BLaER1 (cell line): ENCODE measurements at regions not wholly inside any gene's neighbourhood (a gene's known extent, or its start where the extent isn't known, plus 50 kb on each side); places are given as distances from the start of the nearest gene placed in this dataset.
A peak's percentile ranks its signal among the peaks of the same experiment; 100 is the strongest.

ENCODE experiments used
- H3K27ac ChIP-seq: shearing (Covaris generic); formaldehyde crosslinking; 2 replicates; pipeline ENCODE4 v1.8.1; 2022
- H3K27me3 ChIP-seq: shearing (Covaris generic); formaldehyde crosslinking; 2 replicates; pipeline ENCODE4 v1.8.1; 2022
- H3K36me3 ChIP-seq: shearing (Covaris generic); formaldehyde crosslinking; 2 replicates; pipeline ENCODE4 v1.8.1; 2022
- H3K4me1 ChIP-seq: shearing (Covaris generic); formaldehyde crosslinking; 2 replicates; pipeline ENCODE4 v1.8.1; 2022
- H3K4me2 ChIP-seq: shearing (Covaris generic); formaldehyde crosslinking; 2 replicates; pipeline ENCODE4 v1.8.1; 2022
- H3K4me3 ChIP-seq: shearing (Covaris generic); formaldehyde crosslinking; 2 replicates; pipeline ENCODE4 v1.8.1; 2022
- H3K9ac ChIP-seq: shearing (Covaris generic); formaldehyde crosslinking; 2 replicates; pipeline ENCODE4 v1.8.1; 2022
- H3K9me3 ChIP-seq: shearing (Covaris generic); formaldehyde crosslinking; 2 replicates; pipeline ENCODE4 v1.8.1; 2022
- H4K20me1 ChIP-seq: shearing (Covaris generic); formaldehyde crosslinking; 2 replicates; pipeline ENCODE4 v1.8.1; 2022
- Cebpa-rat ChIP-seq: shearing (Covaris generic); IDR thresholded peaks from 2 replicates; pipeline ENCODE4 v1.8.1; 2022

DNA sequence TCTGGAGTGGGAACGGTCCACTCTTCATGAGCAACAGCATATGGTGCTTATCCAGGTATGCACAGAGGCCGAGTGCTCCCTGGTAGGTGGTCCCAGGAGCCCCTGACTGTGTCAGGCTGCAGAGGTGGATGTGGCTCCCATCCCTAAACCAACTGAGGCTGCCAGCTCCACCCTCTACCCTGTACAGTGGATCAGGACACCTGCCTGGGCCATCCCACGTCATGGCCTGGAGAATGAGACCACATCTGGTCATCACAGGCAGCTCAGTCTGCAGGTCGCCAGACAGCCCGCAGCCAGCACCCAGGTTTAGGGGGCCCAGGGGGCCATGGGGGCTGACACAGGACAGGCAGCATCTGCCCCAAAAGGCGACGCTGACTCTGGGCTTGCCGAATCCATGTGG is 100.3 kb upstream of the TMEM18 start:
- no peak for TF ChIP-seq Cebpa-rat
- no peaks in the 10 kb centered on the region for H3K9me3 ChIP-seq
- H3K4me2 ChIP-seq: no peak overlapping the region

DNA sequence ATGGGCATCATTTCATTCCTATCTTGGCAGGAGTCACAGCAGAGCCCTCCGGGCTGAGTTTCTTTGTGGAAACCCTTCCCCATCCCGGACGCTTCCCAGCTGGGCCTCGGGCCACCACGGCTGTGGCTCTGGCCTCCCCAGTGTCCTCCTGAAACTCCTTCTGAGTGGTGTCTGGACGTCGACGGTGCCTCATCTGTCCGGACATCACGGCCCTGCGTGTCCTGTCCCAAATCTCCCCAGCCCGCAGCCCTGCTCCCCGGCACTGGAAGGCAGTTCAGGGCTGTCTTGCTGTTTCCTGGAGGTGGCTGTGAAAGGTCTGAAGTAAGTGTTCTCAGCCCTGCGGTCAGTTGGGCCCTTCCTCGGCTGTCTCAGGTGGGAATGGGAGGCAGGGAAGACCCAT is 99.8 kb upstream of the TMEM18 start:
- Histone ChIP-seq H4K20me1 (no peaks in the 10 kb centered on the region), H3K27ac (no peak overlapping the region), H3K4me3 (no peak overlapping the region), H3K9ac (no peak overlapping the region), H3K4me2 (no peak overlapping the region), H3K4me1 (no peaks in the 10 kb centered on the region), H3K27me3 (no peaks in the 10 kb centered on the region), H3K36me3 (no peaks in the 10 kb centered on the region), H3K9me3 (no peaks in the 10 kb centered on the region)
- TF ChIP-seq Cebpa-rat: no peak

More for the DNA sequence above, 100.3 kb upstream of the TMEM18 start:
- no peaks in the 10 kb centered on the region for H3K36me3 ChIP-seq
- no peak overlapping the region for H3K27ac ChIP-seq
- H3K4me3 ChIP-seq: no peak overlapping the region
- no peaks in the 10 kb centered on the region for H4K20me1 ChIP-seq
- H3K4me1 ChIP-seq: no peaks in the 10 kb centered on the region
- no peaks in the 10 kb centered on the region for H3K27me3 ChIP-seq
- no peak overlapping the region for H3K9ac ChIP-seq

DNA sequence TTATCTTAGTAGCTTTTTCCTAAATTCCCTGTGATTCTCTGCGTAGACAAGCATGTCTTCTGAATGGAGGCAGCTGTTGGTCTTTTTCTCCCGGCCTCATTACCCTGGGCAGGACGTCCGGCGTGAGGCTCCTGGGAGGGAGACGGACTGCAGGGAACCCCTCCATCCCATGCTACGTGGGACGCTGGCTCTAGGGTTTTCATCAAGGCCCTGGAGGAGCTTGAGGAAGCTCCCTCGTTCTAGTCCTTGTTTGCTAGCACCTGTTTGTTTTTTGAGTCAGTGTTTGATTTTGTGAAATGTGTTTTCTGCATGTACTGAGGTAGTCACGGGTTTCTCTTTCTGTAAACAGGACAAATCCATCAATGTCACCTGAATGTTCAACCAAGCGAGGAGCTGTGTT is 99.3 kb upstream of the TMEM18 start:
- H3K4me1 ChIP-seq: no peaks in the 10 kb centered on the region
- no peak overlapping the region for H3K4me2 ChIP-seq
- no peaks in the 10 kb centered on the region for H3K36me3 ChIP-seq
- H4K20me1 ChIP-seq: no peaks in the 10 kb centered on the region
- no peaks in the 10 kb centered on the region for H3K27me3 ChIP-seq
- no peak overlapping the region for H3K4me3 ChIP-seq
- no peak overlapping the region for H3K9ac ChIP-seq
- H3K27ac ChIP-seq: no peak overlapping the region
- TF ChIP-seq Cebpa-rat: no peak
- H3K9me3 ChIP-seq: no peaks in the 10 kb centered on the region

DNA sequence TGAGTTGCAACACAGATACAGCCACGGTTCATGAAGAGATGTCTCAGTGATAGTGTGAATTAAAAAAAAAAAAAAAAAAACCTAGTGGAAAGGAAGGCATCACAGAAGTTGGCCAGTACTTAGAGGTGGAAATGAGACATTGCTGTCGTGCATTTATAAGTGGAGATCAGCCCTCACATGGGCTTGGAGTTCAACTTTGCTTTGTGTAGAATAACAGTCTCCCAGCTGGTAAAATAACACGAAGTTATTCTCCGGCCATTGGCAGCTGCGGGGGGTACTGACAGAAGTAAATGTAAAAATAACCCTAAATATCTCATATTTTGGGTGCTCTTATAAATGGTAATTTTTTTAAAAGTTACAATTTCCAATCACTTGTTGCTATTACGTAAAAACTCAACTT is 98.8 kb upstream of the TMEM18 start:
- H3K4me2 ChIP-seq: no peak overlapping the region
- no peaks in the 10 kb centered on the region for H3K36me3 ChIP-seq
- no peaks in the 10 kb centered on the region for H3K27me3 ChIP-seq
- H3K27ac ChIP-seq: no peak overlapping the region
- H4K20me1 ChIP-seq: no peaks in the 10 kb centered on the region
- H3K4me1 ChIP-seq: no peaks in the 10 kb centered on the region
- TF ChIP-seq Cebpa-rat: no peak
- H3K9ac ChIP-seq: no peak overlapping the region
- H3K4me3 ChIP-seq: no peak overlapping the region
- H3K9me3 ChIP-seq: 0 out of 2 replicates have a peak, but pooled peaks cover 1% of the 10 kb centered on the region

DNA sequence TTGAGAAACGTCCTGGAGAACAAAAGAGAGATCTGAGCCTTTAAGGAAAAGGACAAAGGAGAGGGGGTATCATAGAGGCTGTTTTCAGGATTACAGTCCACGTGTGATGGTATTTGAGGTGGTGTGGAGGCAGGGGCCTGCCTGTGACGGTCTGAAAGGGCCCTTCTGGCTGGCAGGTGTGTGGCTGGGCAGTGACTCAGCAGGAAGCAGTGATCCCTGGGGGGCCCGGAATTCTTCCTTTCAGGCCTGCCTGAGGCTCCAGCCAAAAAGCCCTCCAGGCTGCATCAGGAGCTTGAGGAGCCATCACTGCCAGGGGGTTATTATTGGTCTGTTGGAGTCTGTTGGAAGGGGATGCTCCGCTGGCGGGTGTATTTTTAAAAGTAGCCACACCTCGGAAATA is 97.2 kb upstream of the TMEM18 start:
- no peak overlapping the region for H3K4me2 ChIP-seq
- no peak overlapping the region for H3K27ac ChIP-seq
- no peak overlapping the region for H3K4me3 ChIP-seq
- H3K9me3 ChIP-seq: 0 out of 2 replicates have a peak, but pooled peaks cover 4% of the 10 kb centered on the region
- peaks cover 15% of the 10 kb centered on the region for H3K4me1 ChIP-seq
- no peaks in the 10 kb centered on the region for H3K36me3 ChIP-seq
- no peaks in the 10 kb centered on the region for H4K20me1 ChIP-seq
- no peaks in the 10 kb centered on the region for H3K27me3 ChIP-seq
- H3K9ac ChIP-seq: no peak overlapping the region
- TF ChIP-seq Cebpa-rat: no peak

DNA sequence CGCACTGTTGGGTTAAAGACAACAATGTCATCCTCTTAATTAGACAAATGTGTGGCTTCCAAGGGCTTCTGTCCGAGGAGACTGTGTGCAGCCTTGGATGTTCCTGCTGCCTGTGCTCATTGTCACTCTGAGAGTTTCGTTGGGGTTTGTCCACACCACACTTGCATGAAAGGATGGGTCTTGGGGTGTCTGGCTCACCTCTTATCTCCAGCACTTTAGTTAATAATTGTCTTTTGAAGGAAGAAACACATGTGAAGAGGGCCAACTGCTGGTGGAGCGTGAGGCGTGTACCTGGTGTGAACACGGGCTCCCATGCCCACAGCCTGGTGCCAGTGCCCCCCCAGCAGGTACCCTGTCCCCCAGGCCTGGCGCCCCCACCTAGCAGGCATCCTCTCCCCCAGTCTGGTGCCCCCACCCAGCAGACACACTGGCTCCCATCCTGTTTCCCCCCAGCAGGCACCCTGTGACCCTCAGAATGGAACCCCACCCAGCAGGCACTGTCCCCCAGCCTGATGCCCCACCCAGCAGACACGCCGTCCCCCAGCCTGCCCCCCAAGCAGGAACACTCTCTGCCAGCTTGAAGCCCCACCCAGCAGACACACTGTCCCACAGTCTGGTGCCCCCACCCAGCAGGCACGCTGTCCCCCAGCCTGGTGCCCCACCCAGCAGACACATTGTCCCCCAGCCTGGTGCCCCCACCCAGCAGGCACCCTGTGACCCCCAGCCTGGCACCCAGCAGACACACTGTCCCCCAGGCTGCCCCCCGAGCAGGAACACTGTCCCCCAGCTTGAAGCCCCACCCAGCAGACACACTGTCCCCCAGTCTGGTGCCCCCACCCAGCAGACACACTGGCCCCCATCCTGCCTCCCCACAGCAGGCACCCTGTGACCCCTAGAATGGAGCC is 96.3 kb upstream of the TMEM18 start:
- H3K4me3 ChIP-seq: no peak overlapping the region
- peaks cover 9% of the 10 kb centered on the region; the same call in 1 of the 2 replicates for H3K9me3 ChIP-seq
- H3K36me3 ChIP-seq: no peaks in the 10 kb centered on the region
- H3K27ac ChIP-seq: no peak overlapping the region
- H3K27me3 ChIP-seq: no peaks in the 10 kb centered on the region
- no peak overlapping the region for H3K4me2 ChIP-seq
- no peak overlapping the region for H3K9ac ChIP-seq
- no peaks in the 10 kb centered on the region for H4K20me1 ChIP-seq
- no peak for TF ChIP-seq Cebpa-rat
- H3K4me1 ChIP-seq: peaks cover 16% of the 10 kb centered on the region

DNA sequence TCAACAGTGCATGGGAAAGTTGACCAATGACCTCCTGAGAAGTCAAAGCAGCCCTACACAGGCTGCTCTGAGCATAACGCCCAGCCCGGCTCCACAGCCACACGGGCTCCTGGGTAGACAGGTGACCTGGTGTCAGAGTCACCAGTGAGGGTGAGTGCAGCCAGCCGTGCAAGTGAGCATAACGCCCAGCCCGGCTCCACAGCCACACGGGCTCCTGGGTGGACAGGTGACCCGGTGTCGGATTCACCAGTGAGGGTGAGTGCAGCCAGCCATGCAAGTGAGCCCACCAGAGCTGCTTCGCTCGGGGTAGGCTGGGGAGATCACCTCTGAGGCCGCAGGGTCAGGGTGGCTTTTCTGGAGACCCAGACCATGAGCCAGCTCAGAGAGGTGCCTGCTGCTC is 94.3 kb upstream of the TMEM18 start:
- Histone ChIP-seq H4K20me1 (no peaks in the 10 kb centered on the region), H3K27ac (no peak overlapping the region), H3K27me3 (no peaks in the 10 kb centered on the region), H3K9ac (no peak overlapping the region), H3K36me3 (no peaks in the 10 kb centered on the region), H3K4me2 (no peak overlapping the region), H3K9me3 (peaks cover 12% of the 10 kb centered on the region; the same call in 1 of the 2 replicates), H3K4me1 (peaks cover 16% of the 10 kb centered on the region), H3K4me3 (no peak overlapping the region)
- TF ChIP-seq Cebpa-rat: no peak

DNA sequence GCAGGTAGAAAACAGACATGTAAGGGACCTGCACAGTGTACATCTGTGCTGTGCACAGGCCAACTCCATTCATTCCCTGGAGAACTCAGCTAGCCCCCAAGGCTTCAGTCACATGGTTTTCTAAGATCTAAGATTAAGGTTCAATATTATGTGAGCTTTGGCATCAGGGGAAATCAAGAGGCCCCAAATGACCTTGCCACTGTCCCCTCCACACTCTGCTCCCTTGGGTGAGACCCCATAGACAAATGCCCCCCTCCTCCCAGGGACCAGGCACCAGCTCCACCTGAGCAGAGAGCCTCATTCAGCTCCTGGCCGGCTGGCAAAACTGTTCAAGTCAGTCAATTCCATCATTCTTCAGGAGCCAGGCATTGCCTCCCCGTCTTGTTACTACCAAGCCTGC is 93.6 kb upstream of the TMEM18 start:
- H3K27me3 ChIP-seq: no peaks in the 10 kb centered on the region
- no peak overlapping the region for H3K9ac ChIP-seq
- TF ChIP-seq Cebpa-rat: no peak
- no peak overlapping the region for H3K27ac ChIP-seq
- peaks cover 12% of the 10 kb centered on the region; the same call in 1 of the 2 replicates for H3K9me3 ChIP-seq
- H3K4me3 ChIP-seq: no peak overlapping the region
- no peaks in the 10 kb centered on the region for H4K20me1 ChIP-seq
- no peak overlapping the region for H3K4me2 ChIP-seq
- H3K36me3 ChIP-seq: no peaks in the 10 kb centered on the region
- peaks cover 16% of the 10 kb centered on the region for H3K4me1 ChIP-seq

DNA sequence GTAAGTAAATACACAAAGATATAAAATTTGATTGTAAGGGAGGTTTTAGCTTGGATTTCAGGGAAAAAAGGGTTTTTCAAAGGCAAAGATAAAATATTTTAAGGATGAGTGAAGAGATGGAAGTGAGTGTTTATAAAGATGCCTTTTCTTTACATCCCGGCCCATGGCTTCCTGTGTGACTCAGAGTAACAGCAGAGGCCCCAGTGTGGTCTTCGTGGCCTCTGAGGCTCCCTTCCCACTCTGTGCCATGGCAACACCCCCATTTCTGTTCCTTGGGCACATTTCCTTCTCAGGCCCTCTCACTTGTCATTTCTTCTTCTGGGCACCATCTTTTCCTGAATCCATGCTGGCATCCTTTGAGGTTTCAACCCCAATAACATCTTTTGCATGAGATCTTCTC is 92.6 kb upstream of the TMEM18 start:
- peaks cover 12% of the 10 kb centered on the region; the same call in 1 of the 2 replicates for H3K9me3 ChIP-seq
- no peak overlapping the region for H3K9ac ChIP-seq
- no peak overlapping the region for H3K4me3 ChIP-seq
- H3K4me2 ChIP-seq: peak overlapping the region; percentile 51
- no peaks in the 10 kb centered on the region for H4K20me1 ChIP-seq
- TF ChIP-seq Cebpa-rat: no peak
- H3K4me1 ChIP-seq: peaks cover 19% of the 10 kb centered on the region
- H3K36me3 ChIP-seq: no peaks in the 10 kb centered on the region
- no peak overlapping the region for H3K27ac ChIP-seq
- no peaks in the 10 kb centered on the region for H3K27me3 ChIP-seq

DNA sequence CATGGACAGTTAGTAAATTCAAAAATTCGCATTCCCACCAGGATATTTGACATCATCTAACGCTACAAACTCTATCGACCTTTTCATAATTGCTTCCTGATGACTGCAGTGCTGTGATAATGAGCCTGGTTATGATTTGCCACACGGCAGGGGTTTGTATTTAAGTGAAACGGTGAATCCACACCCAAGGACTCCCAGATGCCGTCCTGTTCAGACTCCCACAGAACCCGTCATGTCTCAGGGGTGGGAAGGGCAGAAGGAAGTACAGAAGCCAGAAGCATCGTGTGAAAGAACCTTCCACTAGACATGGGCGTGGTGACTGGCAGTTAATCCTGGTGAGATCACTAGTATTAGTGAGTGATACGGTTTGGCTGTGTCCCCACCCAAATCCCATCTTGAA is 91.2 kb upstream of the TMEM18 start:
- no peaks in the 10 kb centered on the region for H3K27me3 ChIP-seq
- H3K27ac ChIP-seq: no peak overlapping the region
- no peak for TF ChIP-seq Cebpa-rat
- no peaks in the 10 kb centered on the region for H4K20me1 ChIP-seq
- peaks cover 28% of the 10 kb centered on the region for H3K4me1 ChIP-seq
- peaks cover 12% of the 10 kb centered on the region; the same call in 1 of the 2 replicates for H3K9me3 ChIP-seq
- H3K36me3 ChIP-seq: no peaks in the 10 kb centered on the region
- H3K4me2 ChIP-seq: no peak overlapping the region
- H3K9ac ChIP-seq: no peak overlapping the region
- no peak overlapping the region for H3K4me3 ChIP-seq
